ENCODE measurements at regions not wholly inside any gene's neighbourhood (a gene's known extent, or its start where the extent isn't known, plus 50 kb on each side); places are given as distances from the start of the nearest gene placed in this dataset.
"Not testable (repeated sequence)": the region's sequence is repeated elsewhere in the genome, so short reads cannot be mapped to it uniquely, and the experiment has no call there.

DNA sequence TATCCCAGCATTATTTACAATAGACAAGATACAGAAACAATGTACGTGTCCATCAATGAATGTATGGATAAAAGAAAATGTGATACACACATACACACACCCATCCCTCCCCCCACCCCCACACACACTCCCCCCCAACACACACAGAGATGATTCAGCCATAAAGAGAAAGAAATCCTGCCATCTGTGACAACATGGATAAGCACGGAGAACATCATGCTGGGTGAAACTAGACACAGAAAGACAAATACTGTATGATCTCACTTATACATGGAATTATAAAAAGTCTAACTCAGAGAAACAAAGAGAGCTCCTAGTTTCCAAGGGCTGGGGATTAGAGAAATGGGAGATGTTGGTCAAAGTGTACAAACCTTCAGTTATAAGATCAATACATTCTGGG lies 104.8 kb upstream of the LY86 start:
- no peak for DNase-seq

GRCh38 chr6:6484681-6485080 lies 103.8 kb upstream of the LY86 start:
- DNase-seq: no peak

DNA sequence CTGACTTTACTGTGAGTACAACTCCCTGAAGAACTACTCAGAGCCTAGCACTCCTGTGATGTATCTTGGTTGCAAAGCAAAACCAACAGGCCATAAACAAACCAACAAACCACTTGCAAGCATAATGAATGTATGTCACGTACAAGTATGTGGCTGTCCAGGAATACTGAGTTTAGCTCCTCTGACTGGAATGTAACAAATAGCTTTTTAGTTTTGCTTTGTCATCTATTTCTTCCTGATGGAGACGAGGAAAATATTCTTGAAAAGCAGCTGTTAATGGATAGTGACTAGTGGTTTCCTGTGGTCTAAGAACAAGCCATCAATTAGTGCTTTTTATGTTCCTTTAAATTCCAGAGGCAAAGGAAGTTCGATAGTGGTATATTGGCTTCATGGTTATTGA lies 101.9 kb upstream of the LY86 start:
- DNase-seq: no peak

- no peak for DNase-seq
Observed at GRCh38 chr6:6491761-6492160, 96.8 kb upstream of the LY86 start.

GRCh38 chr6:6492675-6493074 lies 95.8 kb upstream of the LY86 start:
- no peak for DNase-seq

DNA sequence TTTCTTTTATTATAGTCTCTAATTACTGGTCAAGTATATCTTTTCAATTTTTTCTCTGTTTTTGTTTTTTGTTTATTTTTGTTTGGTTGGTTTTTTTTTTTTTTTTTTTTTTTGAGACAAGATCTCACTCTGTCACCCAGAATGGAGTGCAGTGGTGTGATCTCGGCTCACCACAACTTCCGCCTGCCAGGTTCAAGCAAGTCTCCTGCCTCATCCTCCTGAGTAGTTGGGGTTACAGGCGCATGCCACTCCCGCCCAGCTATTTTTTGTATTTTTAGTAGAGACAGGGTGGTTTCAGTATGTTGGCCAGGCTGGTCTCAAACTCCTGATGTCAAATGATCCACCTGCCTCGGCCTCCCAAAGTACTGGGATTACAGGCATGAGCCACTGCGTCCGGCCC lies 94.4 kb upstream of the LY86 start:
- DNase-seq: not testable (repeated sequence)

DNA sequence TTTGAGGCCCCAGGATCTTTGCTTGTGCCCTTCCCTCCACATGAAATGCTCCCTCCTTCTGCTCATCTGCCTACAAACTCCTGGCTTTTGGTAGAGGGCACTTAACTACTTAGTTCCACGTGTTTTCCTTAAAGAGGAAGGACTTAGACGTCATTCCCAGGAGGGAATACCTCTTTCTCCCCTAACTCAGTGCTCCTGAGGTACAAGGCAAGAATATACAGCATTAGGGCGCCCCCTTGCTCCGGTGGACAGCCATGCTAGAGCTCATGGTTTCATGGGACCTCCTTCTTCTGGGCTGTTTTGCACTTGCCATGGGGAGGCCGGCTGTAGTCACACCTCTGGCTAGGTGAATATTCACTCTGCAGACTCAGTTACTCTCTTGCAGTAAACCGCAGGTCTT lies 93.8 kb upstream of the LY86 start:
- no peak for DNase-seq

DNA sequence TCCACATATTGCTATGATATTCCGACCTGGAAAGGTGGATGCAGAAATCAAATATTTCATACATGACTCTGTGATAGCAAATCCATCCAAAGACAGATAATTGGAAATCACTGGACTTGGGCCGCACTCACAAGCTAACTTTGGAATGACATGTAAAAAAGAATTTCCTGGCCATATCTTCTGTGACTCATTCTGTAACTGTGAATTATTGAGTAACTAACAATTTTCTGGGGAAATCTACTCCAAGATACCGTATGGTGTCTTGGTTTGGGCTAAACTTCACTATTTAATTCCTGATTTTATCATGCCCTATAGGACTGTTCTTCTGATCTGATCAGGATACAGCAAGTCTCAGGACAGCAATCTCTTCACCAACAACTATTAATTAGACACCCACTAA lies 92.7 kb upstream of the LY86 start:
- DNase-seq: no peak

- no peak for DNase-seq
Observed at GRCh38 chr6:6497541-6497940, 91.0 kb upstream of the LY86 start.

DNA sequence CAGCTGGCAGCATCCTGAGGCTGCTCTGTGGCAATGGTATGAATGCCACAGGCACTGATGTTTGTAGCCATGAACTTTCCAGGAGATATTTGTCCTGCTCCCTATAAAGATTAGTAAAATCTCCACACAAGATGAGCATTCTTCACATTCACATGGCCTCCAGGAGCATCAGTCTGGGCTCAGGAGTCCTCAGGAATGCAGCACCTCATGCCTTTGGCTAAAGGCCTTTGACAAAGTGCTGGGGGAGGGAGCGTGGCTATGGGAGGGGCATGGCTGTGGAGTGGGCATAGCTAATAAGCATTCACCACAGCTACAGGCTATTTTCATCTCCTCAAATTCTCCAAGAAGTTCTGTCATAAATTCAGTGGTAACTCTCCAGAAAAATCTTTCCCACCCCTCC lies 90.5 kb upstream of the LY86 start:
- DNase-seq: no peak

DNA sequence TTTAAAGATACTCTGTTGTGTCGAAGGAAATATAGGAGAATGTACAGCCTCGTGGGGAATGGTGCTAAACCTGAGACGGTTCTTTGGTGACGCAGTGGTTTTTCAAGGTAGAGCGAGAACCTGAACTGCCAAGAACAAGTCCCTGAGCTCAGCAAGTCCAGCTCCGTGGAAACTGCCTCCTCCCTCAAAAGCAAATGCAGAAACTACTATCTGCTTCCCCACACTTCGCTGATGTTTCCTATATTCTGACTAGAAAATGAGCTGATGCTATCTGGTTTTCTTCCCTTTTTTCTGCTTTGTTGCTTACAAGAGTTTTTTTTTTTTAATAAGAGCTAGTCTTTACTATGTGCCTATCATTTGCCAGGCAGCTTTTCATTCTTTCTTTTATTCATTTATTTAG lies 85.3 kb upstream of the LY86 start:
- no peak for DNase-seq

- no peak for DNase-seq
Observed at GRCh38 chr6:6505111-6505510, 83.4 kb upstream of the LY86 start.

GRCh38 chr6:6508643-6509042 lies 79.9 kb upstream of the LY86 start:
- DNase-seq: no peak

- no peak for DNase-seq
Observed at GRCh38 chr6:6509284-6509683, 79.2 kb upstream of the LY86 start.

DNA sequence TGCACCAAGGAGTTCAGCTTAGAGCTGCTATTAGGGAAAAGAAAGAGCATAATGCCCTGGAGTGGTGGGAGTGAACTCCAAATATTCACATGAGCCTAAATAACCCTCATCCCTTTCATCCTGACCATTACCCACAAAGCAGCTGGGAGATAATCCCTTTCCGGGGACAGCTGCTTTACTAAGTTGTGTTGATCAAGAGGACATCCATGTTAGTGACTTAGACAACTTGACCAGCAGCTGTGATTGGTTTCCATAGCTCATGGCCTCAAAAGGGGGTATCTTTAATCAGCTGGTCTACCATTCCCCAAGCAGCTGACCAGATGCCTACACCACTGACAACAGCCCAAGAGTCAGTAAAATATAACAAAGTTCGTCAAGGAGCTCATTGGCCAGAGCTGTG lies 75.8 kb upstream of the LY86 start:
- DNase-seq: no peak

DNA sequence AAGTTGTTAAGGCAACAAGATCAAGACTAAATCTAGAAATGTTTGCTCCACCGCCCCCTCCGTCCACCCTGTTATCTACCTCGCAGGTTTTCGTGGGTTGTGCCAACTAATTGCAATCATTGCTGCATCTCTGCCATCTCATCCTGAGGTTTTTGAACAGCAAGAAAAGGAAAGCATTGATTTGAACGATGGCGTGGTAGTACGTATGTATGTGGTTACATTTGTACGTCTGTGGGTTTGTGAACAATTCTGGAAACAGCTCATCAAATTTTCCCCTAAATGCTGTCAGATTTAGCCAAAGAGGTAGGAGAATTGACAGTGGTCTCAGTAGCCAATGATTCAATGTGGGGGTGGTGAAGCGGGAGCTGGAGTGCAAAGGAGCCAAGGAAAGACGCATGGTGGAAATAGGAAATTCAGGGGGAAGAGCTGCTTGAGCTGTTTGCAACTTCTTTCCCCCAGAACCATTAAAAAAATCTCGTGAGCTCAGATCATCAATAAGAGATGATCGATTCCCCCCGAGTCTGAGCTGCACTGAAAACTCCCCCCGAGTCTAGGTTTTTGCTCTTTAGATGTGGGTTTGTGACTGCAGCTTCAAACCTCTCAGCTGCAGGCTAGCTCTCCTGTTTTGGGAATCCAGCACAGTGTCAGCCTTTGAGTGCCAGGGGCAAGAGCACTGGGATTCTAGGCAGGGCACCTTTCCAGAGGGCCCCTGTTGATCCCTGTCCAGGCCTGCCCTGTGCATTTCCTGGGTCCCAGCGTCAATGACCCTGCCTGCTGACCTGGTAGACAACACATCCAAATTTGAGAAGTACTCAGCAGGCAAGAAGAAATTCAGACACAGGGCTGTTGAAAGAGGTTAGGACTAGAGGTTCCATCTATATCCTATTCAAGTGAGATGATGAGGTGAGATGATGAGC lies 72.6 kb upstream of the LY86 start:
- peak; percentile 13 to 26 for DNase-seq

- no peak for DNase-seq
Observed at GRCh38 chr6:6516666-6517458, 71.7 kb upstream of the LY86 start.

DNA sequence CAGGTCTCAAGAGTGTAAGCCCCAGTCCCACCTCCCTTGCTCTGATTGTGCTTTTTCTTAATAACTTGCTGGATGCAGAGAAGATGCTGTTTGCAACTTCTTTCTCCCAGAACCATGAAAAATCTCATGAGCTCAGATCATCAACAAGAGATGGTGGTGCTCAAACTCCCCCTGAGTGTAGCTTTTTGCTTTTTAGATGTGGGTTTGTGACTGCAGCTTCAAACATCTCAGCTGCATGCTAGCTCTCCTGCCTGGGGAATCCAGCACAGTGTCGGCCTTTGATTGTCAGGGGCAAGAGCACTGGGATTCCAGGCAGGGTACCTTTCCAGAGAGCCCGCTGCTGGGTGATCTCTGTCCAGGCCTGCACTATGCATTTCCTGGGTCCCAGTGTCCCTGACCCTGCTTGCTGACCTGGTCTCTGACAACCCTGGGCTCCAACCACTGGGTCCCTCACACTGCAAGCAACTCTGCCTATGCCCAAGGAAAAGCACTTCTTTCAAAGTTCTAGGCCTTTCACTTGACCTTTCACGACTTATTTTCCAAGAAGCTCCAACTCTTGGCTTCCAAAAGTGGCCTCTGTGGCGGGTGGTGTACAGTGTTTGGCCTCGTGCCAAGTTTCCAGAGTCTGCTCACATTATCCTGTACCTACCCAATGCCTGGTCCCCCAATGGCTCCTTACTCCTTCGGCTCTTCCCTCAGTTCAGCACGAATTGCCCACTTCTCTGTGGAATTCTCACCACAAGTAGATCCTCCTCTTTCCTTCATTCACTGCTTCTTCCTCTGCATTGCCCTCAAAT lies 69.7 kb upstream of the LY86 start:
- no peak for DNase-seq

DNA sequence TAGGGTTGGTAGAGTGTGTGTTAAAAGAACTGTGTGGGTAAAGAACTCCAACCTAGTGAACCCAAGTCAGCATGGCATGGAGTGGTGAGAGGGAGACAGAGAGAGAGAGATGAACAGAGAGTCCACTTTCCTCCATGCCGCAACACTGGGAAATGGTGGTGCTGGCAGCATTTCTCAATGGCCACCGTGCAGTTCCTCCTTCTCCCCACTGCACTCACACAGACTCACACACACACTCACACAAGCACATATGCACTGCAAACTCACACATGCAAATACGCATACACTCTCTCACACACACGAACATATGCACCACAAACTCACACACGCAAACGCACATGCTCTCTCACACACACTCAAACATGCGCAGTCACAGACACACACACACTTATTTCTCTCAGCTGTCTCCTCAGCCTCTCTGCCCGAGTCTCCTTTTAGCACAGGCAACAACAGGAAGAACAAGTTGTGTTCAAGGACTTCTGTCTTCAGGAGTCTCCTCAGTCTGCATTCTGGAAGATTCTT lies 66.5 kb upstream of the LY86 start:
- no peak for DNase-seq

GRCh38 chr6:6522709-6523108 lies 65.8 kb upstream of the LY86 start:
- no peak for DNase-seq

- DNase-seq: no peak
Observed at GRCh38 chr6:6524951-6525350, 63.6 kb upstream of the LY86 start.

DNA sequence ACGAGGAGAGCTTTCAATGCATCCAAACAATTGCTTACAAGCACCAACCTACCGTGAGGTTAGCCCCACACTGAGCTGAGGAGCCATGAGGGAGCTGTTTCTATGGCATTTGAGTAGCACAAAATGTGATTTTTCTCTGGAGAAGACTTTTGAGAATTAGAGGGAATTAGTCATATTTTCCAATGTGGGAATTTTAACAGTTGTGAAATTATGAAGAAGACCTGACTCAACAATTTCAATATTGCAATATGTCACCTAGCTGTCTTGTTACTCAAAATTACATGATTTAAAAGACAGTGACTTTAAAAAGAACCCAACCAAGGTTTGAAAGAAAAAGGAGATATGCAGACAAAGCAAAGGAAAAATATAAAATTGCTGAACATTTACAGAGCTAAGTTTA lies 62.6 kb upstream of the LY86 start:
- DNase-seq: no peak

GRCh38 chr6:6529275-6529674 lies 59.2 kb upstream of the LY86 start:
- DNase-seq: no peak
